Karpas-422 (cell line): ENCODE measurements at regions not wholly inside any gene's neighbourhood (a gene's known extent, or its start where the extent isn't known, plus 50 kb on each side); places are given as distances from the start of the nearest gene placed in this dataset.

Experiments
- DNase-seq: peaks from one replicate; pipeline ENCODE4 v3.0.0-alpha.2; 2015
- H2AFZ ChIP-seq: fragments of 200-600 bp; sonication (generic); 2 replicates; pipeline ENCODE4 v1.6.1; 2014; ENCODE audit warnings: antibody characterized with exemption, low read length, mixed read lengths
- H3K27ac ChIP-seq: fragments of 200-600 bp; sonication (generic); 2 replicates; pipeline ENCODE4 v1.5.1; 2014; ENCODE audit warnings: mild to moderate bottlenecking, low read length, moderate library complexity
- H3K27me3 ChIP-seq: fragments of 200-600 bp; sonication (generic); 2 replicates; pipeline ENCODE4 v1.6.1; 2014; ENCODE audit warnings: low read length, mixed read lengths
- H3K36me3 ChIP-seq: fragments of 200-600 bp; sonication (generic); 2 replicates; pipeline ENCODE4 v1.6.1; 2014; ENCODE audit warnings: low read length, mixed read lengths; ENCODE audit not compliant: insufficient read depth
- H3K4me1 ChIP-seq: fragments of 200-600 bp; sonication (generic); 2 replicates; pipeline ENCODE4 v1.6.1; 2014; ENCODE audit warnings: mild to moderate bottlenecking, low read length, mixed read lengths
- H3K4me2 ChIP-seq: fragments of 200-600 bp; sonication (generic); 2 replicates; pipeline ENCODE4 v1.6.1; 2014; ENCODE audit warnings: low read length, low read depth, mild to moderate bottlenecking; ENCODE audit not compliant: poor library complexity, severe bottlenecking
- H3K4me3 ChIP-seq: fragments of 200-600 bp; sonication (generic); 2 replicates; pipeline ENCODE4 v1.5.1; 2014; ENCODE audit warnings: mild to moderate bottlenecking, antibody characterized with exemption, low read length, mixed read lengths
- H3K79me2 ChIP-seq: fragments of 200-600 bp; sonication (generic); 2 replicates; pipeline ENCODE4 v1.6.1; 2014; ENCODE audit warnings: mild to moderate bottlenecking, low read length, mixed read lengths
- H3K9ac ChIP-seq: fragments of 200-600 bp; sonication (generic); 2 replicates; pipeline ENCODE4 v1.6.0; 2014; ENCODE audit warnings: low read length
- H3K9me2 ChIP-seq: fragments of 200-600 bp; sonication (generic), shearing (Covaris generic); replicated peaks from 2 replicates; pipeline ENCODE4 v1.6.0; 2014; ENCODE audit warnings: mild to moderate bottlenecking, low read length, moderate library complexity; ENCODE audit not compliant: insufficient read depth
- H3K9me3 ChIP-seq: fragments of 300-700, 200-600 bp; sonication (generic); 2 replicates; pipeline ENCODE4 v1.6.1; 2014; ENCODE audit warnings: low read length, mixed read lengths
- H4K20me1 ChIP-seq: fragments of 200-600 bp; sonication (generic); 2 replicates; pipeline ENCODE4 v1.6.1; 2014; ENCODE audit warnings: mild to moderate bottlenecking, antibody characterized with exemption, low read length, low read depth; ENCODE audit not compliant: insufficient read depth

DNA sequence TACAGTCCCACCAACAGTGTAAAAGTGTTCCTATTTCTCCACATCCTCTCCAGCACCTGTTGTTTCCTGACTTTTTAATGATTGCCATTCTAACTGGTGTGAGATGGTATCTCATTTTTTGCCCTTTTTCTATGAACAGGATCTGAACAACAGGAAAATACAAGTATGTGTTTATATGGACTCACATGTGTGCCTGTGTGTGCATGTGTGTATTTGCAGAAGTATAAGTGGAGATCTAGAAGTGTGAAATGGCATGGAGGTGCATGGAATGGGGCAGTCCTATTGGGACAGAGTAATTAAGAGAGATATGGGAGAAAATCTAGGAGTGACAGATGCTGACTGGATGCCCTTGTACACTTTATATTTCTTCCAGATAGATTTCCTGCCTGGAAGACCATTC is 111.6 kb upstream of the PCGF5 start:
- no peak overlapping the region for H3K27ac ChIP-seq
- H3K79me2 ChIP-seq = no peaks in the 10 kb centered on the region
- H3K4me3 ChIP-seq = no peak overlapping the region
- H3K9me2 ChIP-seq = no peaks in the 10 kb centered on the region
- no peak overlapping the region for H2AFZ ChIP-seq
- H4K20me1 ChIP-seq = no peaks in the 10 kb centered on the region
- H3K4me2 ChIP-seq = no peak overlapping the region
- H3K9me3 ChIP-seq = no peaks in the 10 kb centered on the region
- H3K36me3 ChIP-seq = no peaks in the 10 kb centered on the region
- H3K4me1 ChIP-seq = no peaks in the 10 kb centered on the region
- H3K9ac ChIP-seq = no peak overlapping the region
- DNase-seq = no peak
- no peaks in the 10 kb centered on the region for H3K27me3 ChIP-seq

DNA sequence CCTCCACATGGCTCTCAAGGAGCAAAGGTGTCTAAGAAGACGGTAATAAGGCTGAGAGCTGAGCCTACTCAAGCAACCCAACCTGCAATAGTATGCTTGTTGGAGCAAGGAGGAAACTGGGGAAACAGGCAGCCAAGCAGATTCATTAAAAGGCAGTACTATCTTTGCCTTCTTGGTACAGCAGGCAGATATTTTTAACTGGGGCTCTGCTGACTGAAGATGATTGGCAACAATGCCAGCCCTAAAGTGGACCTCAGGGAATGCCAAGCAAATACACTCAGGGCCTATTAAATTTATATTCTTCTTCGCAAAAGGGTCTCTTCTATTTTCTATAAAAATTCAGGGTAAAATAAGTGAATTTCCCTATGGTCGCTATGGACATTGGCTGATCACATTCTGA is 109.4 kb upstream of the PCGF5 start:
- H3K4me1 ChIP-seq = no peaks in the 10 kb centered on the region
- DNase-seq = no peak
- no peak overlapping the region for H3K4me2 ChIP-seq
- no peaks in the 10 kb centered on the region for H3K36me3 ChIP-seq
- H3K79me2 ChIP-seq = no peaks in the 10 kb centered on the region
- H4K20me1 ChIP-seq = no peaks in the 10 kb centered on the region
- no peak overlapping the region for H3K9ac ChIP-seq
- no peak overlapping the region for H2AFZ ChIP-seq
- H3K4me3 ChIP-seq = no peak overlapping the region
- H3K27me3 ChIP-seq = no peaks in the 10 kb centered on the region
- H3K9me2 ChIP-seq = no peaks in the 10 kb centered on the region
- no peak overlapping the region for H3K27ac ChIP-seq
- H3K9me3 ChIP-seq = no peaks in the 10 kb centered on the region

DNA sequence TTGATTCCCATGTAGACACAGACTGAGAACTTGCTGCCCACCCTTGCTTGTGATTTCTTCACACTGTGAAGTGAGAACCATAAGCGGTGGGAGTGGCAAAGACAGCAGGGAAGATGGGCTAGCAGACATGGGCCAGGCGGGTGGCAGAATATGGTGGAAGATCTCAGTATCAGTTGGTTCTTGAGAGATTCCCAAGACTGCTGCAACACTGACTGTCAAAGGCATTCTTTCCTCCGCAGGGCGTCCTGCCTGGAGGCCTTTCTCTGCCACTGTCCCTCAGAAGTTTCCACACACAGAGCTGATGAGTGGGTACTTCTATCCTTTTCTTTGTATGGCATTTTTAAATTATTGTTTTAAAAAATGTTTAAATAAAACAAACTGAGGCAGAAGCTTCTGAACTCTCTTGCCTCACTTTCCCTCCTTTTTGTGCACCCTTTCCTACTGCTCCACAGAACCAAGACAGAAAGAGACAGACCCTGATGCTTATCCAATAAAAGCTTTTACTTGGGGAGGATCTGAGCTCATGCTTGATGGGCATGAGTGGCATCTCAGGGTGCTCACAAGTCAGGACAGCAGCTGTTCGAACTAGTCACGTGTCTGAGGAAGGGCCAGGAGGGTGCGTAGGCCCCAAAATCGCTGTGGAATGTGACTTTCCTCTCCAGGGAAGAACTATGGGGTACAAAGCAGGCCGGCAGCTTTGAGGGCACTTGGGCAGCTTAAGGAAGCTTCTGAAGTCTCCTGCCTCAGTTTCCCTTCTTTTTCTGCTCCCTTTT is 104.7 kb upstream of the PCGF5 start:
- no peak overlapping the region for H3K9ac ChIP-seq
- H4K20me1 ChIP-seq = no peaks in the 10 kb centered on the region
- no peak overlapping the region for H3K4me3 ChIP-seq
- H3K27ac ChIP-seq = no peak overlapping the region
- no peak overlapping the region for H2AFZ ChIP-seq
- no peaks in the 10 kb centered on the region for H3K9me2 ChIP-seq
- H3K4me1 ChIP-seq = no peaks in the 10 kb centered on the region
- no peak overlapping the region for H3K4me2 ChIP-seq
- no peaks in the 10 kb centered on the region for H3K36me3 ChIP-seq
- H3K79me2 ChIP-seq = no peaks in the 10 kb centered on the region
- H3K27me3 ChIP-seq = no peaks in the 10 kb centered on the region
- DNase-seq = no peak
- no peaks in the 10 kb centered on the region for H3K9me3 ChIP-seq

DNA sequence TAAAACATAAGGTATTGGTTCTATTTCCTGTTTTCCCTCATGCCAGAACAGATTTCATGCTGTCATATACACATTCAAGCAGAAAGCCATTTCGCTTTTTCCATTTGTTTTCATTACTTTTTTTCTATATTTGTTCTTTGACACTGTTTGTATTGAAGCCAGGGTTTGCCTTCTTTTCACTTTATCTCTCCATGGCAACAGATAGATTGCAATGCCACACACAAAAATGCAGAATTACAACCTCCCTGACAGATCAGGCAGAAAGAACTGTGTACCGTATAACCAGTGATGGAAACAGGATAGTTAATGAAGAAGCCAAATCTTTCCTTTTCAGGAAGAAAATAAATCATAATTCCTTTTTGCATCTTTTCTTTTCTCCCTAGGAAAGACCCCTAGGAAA is 103.0 kb upstream of the PCGF5 start:
- Histone ChIP-seq H3K4me1 (no peaks in the 10 kb centered on the region), H3K79me2 (no peaks in the 10 kb centered on the region), H4K20me1 (no peaks in the 10 kb centered on the region), H3K27ac (no peak overlapping the region), H3K9me2 (no peaks in the 10 kb centered on the region), H3K4me2 (no peak overlapping the region), H3K9ac (no peak overlapping the region), H3K4me3 (no peak overlapping the region), H3K27me3 (no peaks in the 10 kb centered on the region), H3K9me3 (no peaks in the 10 kb centered on the region), H2AFZ (no peak overlapping the region), H3K36me3 (no peaks in the 10 kb centered on the region)
- DNase-seq = no peak

DNA sequence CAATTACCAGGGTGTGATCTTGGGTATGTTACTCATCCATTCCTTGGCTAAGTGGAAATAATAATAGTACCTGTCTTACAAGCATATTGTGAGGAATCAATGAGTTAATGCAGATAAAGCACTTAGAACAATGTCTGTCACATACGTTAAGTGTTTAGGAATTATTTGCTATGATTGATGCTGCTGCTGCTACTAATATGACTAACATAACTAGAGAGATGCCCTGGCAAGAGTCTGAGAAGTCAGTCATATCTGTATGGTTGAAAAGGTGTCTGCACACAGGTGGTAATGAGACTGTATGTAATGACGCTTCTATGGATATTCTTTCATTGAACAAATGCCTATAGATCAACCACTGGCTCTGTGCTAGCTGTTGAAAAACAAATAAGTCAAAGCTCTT is 100.1 kb upstream of the PCGF5 start:
- H3K36me3 ChIP-seq = no peaks in the 10 kb centered on the region
- no peak overlapping the region for H3K4me3 ChIP-seq
- H3K9ac ChIP-seq = no peak overlapping the region
- H3K4me2 ChIP-seq = no peak overlapping the region
- no peaks in the 10 kb centered on the region for H3K4me1 ChIP-seq
- H2AFZ ChIP-seq = no peak overlapping the region
- H3K27ac ChIP-seq = no peak overlapping the region
- H4K20me1 ChIP-seq = no peaks in the 10 kb centered on the region
- no peak for DNase-seq
- H3K9me3 ChIP-seq = no peaks in the 10 kb centered on the region
- H3K27me3 ChIP-seq = no peaks in the 10 kb centered on the region
- no peaks in the 10 kb centered on the region for H3K79me2 ChIP-seq
- H3K9me2 ChIP-seq = no peaks in the 10 kb centered on the region

DNA sequence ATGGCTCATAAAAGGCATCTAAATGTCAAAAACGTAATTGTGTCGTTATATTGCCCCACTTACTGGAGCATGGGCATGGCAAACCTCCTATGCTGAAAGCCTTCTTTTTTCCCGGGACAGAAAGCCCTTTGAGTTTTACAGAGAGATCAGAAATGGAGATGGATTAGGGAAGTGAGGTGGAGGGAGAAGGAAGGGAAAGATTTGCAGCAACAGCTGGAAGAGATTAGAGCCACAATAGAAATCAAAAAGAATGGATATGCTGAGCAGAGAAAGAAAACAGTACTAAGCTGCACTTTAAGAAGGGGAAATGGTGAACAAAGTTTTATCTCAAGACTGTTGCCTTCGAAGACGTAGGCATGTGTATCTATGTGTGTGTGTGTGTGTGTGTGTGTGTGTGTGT is 97.2 kb upstream of the PCGF5 start:
- H4K20me1 ChIP-seq = no peaks in the 10 kb centered on the region
- no peaks in the 10 kb centered on the region for H3K9me2 ChIP-seq
- H3K27ac ChIP-seq = no peak overlapping the region
- H3K9ac ChIP-seq = no peak overlapping the region
- H3K4me3 ChIP-seq = no peak overlapping the region
- DNase-seq = no peak
- no peaks in the 10 kb centered on the region for H3K27me3 ChIP-seq
- no peak overlapping the region for H2AFZ ChIP-seq
- H3K9me3 ChIP-seq = no peaks in the 10 kb centered on the region
- H3K4me1 ChIP-seq = no peaks in the 10 kb centered on the region
- no peak overlapping the region for H3K4me2 ChIP-seq
- H3K79me2 ChIP-seq = no peaks in the 10 kb centered on the region
- no peaks in the 10 kb centered on the region for H3K36me3 ChIP-seq

DNA sequence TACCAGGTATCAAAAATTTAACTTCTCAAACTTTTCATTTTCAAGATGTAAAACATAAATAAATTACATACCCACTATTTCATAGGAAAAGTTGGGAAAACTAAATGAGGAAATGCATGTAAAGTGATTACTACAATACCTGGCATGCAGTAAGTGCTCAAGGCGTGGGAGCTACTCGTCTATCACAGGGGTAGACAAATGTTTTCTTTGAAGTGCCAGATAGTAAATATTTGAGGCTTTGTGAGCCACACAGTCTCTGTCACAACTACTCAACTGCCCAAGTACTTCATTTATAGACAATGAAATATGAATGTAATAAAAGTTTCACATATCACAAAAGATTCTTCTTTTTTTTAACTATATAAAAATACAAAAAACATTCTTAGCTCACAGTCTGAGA is 96.4 kb upstream of the PCGF5 start:
- Histone ChIP-seq H3K27ac (no peak overlapping the region), H3K79me2 (no peaks in the 10 kb centered on the region), H3K4me2 (no peak overlapping the region), H3K9me3 (no peaks in the 10 kb centered on the region), H3K9ac (no peak overlapping the region), H3K4me1 (no peaks in the 10 kb centered on the region), H3K4me3 (no peak overlapping the region), H3K9me2 (no peaks in the 10 kb centered on the region), H3K27me3 (no peaks in the 10 kb centered on the region), H2AFZ (no peak overlapping the region), H4K20me1 (no peaks in the 10 kb centered on the region), H3K36me3 (no peaks in the 10 kb centered on the region)
- no peak for DNase-seq

DNA sequence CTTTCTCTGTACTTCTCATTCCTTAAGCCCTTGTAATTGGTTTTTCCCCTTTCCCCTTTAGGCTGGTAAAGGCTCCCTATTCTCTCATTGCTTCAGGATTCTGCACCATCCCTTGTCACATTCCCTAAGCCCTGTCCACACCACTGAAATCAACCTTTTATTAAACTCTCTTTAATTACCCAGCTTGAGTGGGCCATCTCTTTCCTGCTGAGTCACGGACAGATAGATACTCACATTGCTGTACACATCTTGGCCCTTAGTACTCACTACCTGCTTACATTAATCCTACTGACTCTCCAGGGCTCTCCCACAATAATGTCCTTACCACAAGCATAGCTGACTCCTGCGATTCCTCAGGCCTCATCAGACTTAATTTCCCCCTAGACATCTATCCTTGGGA is 94.0 kb upstream of the PCGF5 start:
- Histone ChIP-seq H3K4me1 (no peaks in the 10 kb centered on the region), H3K4me2 (no peak overlapping the region), H3K4me3 (no peak overlapping the region), H3K9me2 (no peaks in the 10 kb centered on the region), H3K27me3 (no peaks in the 10 kb centered on the region), H2AFZ (no peak overlapping the region), H3K79me2 (no peaks in the 10 kb centered on the region), H3K9me3 (no peaks in the 10 kb centered on the region), H3K27ac (no peak overlapping the region), H3K9ac (no peak overlapping the region), H4K20me1 (no peaks in the 10 kb centered on the region), H3K36me3 (no peaks in the 10 kb centered on the region)
- no peak for DNase-seq
